ENCODE measurements at regions not wholly inside any gene's neighbourhood (a gene's known extent, or its start where the extent isn't known, plus 50 kb on each side); places are given as distances from the start of the nearest gene placed in this dataset.

DNA sequence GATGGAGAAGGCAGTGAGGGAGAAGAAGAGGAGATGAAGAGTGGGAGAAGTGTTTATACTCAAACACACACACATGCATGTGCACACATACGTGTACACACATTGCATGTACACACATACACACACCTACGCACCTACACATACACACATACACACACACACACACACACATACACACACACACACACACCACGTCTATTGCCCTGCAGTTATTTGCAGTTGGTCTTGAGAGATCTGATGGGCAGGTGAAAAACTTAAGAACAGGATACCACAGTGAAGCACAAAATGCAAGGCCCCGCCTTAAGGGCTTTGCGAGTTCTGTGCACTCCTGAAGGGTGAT is 190.2 kb downstream of the MYCN start:
- no peak for DNase-seq (ENCODE audit: low read depth)

DNA sequence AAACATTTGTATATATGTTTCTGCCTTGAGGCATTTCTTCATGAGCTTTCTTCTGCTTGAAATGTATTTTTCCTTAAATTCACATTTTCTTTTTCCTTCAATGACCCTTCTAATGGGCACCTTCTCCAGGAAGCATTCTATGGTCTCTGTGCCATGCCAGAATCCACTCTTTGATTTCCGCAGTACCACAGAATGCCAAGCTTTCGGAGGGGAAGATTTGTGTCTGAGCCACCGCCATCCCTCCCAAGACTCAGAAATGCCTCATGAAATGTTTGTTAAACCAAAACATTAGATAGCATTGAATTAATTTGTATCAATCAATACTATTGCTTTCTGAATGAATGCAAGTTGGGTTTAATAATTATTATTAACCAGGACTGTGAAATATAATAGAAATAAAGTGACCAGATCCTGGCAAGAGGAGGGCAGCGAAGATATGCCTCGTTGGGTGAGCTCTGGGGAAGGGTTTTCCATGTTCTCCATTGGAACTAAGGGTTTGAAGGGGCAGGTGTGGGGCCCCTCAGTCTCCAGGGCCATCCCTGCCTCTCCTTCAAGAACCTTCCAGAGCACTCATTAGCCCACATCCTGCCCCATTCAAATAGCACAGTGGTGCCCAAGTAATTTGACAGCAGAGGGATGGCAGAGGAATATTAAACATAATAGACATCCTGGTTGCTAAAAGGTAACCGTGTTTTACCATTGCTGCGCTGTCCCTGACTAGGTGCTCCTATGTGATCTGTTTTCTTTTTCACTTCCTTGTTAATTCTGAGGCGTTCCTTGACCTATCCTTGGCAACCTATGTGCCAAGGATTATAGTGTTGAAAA is 189.6 kb downstream of the MYCN start:
- DNase-seq (ENCODE audit: low read depth): no peak

DNA sequence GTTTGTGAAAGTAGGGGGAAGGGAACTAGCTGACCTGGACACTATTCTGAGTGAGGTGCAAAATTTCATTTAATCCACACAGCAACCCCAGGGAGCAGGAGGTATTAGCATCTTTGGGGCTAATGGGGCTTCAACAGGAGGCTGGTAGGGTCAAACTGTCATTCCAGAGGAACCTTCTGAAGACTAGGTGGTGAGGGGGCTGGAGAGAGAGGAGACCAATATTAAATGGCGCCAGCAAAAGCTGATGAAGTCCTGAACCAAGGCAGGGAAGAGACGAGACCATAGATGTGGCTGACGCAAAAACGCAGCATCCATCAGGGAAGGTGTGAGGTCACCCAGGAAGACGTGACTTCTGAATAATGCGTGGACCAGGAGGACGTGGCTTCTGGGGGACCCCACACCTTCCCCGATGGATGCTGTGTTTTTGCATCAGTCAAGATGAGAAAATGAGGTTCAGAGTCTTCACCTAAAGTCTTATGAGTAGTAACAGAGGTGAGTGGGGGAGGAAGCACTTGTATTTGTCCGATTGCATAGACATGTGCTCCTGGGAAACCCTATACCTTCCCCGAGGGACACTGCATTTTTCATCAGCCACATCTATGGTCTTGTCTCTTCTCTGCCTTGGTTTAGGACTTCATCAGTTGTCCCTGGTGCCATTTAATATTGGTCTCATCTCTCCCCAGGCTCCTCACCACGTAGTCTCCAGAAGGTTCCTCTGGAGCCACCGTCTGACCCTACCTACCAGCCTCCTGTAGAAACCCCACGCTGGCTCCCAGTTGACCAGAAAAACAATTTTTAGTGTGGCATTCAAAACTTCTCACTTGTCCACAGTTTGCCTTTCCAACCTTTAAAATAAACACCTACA is 188.6 kb downstream of the MYCN start:
- no peak for DNase-seq (ENCODE audit: low read depth)

DNA sequence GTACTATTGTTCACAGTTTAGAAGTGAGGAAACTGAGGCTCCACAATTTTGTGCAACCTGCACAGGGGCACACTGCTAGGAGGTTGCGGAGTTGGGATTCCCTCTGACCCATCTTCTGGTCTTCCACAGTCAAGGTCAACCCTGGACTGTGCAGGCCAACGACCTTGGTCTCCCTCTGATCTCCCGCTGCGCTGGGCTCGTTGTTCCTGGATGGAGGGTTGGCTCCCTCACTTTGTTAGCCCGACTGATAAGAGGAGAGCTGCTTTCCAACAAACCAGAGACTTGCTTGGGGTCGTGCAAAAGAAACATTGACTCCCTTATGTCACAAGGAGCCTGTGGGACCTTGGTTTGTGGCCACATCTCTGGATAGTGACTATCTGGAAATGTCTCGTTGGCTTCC is 187.6 kb downstream of the MYCN start:
- DNase-seq (ENCODE audit: low read depth): no peak

DNA sequence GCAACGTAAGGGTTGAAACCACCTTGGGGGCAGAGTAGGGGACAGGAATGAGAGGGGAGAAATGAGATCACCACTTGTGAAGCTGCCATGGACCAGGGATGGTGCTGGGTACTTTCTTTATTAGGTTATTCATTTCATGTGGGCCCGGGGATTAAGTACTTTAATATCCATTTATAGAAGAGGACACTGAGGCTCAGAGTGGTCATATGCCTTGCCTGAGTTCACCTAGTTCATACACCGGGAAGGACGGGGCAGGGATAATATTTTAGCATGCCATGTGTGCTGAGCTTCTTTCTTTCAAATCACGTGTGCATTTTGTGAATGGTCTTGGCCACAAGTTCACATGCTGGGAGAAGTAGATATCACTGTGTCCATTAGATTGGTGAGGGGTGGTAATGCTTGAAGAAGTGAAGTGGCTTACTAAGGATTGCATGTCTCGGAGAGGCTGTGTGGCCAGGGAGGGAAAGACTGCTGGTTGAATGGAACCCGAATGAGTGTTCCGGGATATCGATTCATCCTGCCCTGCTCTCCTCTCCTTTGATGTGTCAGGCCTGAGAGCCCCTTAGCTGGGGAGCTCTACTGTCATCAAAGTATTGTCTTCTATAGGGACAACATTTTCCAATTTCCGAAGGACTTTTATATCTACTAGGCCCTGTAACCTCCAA is 187.1 kb downstream of the MYCN start:
- no peak for DNase-seq (ENCODE audit: low read depth)

DNA sequence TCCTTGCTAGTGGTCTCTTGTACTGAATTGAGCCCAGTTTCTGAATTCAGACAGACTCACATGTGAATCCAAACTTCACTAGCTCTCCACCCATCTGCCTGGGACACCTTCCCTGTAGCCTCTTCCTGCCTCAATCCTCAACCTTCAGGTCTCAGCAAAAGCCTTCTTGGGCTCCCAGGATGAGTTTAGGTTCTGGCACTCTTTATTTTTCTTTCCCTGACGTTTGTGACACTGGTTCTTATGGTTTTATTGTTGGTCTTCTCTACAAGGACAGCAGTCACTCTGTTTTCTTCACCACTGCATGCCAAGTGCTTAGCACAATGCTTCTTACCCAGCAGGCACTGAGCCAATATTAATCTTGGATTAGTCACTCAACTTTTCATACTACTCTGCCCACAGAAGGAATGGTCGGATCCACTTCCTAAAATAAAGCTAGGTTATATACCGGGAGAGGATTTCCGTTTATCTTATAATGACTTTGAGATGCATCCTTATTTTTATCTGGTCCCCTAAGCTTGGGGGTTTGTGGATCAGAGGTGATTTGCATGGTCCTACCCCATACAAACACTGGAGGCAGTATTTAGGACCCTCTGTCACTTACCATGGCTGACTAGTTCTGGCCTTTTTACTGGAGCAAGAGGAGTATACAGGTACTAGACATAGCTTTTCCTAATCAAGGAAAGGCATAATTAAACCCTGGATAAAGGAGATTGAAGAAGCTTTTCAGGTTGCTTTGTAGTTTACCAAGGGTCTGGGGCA is 186.3 kb downstream of the MYCN start:
- no peak for DNase-seq (ENCODE audit: low read depth)

DNA sequence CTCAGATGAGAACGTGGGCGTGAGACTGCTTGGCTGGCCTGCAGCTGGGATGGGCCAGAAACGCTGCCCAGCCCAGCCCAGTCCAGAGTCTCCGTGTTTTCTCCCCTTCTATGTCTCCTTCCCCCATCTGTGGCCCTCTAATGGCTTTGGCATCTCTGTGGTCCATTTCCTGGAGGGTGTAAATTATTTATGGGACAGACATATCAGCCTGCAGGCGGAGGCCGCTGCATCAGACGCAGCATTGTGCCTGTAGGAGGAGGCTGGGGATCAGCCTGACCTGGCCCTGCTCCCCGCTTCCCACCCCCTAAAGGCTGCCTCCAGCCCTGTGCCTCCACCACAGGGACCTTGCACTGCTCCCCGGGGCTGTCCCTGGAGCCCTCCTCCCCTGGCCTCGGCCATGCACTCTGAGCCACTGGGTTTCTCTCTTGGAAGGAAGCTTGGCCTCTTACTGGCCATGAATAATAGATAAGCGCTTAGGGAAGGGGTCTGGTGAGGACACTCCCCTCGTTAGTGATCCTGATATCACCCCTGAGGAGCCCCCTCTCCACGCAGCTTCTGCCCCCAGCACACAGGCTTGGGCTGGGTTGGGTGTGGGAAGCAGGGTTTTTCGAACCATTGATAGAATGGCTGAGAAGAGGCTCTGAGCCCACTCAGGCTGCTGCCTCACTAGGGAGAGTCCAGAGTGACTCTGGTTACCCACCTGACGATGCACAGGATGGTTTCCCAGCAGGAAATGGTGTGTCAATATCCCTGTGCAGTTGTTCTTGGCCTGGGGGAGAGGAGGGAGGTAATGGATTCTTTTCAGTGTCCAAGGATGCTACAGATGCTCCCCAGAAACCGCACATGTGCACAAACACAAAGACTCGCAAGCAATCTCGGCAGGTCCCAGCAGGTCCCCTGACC is 185.5 kb downstream of the MYCN start:
- DNase-seq (ENCODE audit: low read depth): no peak

DNA sequence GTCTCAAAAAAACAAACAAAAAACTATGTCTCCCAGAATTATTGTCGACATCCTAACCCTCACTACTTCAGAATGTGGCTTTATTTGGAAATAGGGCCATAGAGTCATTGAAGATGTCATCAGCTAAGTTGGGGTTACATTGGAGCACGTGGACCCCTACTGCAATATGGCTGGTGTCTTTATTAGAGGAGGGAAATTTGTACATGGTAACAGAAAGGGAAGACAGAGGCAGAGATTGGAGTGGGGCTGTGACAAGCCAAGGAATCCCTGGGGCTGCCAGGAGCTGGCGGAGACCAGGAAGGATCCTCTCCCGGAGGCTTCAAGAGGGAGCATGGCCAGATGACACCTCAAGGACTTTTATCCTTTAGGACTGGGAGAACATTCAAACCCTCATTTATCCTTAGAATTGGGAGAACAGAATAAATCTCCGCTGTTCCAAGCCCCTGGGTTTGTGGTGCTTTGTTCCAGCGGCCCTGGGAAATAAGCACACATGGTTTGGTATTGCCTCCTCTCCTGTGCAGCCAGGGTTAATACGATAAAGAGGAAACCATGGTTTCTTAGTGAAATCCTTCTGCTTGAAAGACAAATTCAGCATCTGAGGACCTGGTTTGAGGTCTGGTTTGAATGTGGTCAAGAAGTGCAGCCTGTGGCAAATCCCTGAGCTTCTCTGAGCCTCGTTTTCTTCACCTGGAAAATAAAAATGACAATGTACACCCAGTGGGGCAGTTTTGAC is 184.7 kb downstream of the MYCN start:
- no peak for DNase-seq (ENCODE audit: low read depth)

DNA sequence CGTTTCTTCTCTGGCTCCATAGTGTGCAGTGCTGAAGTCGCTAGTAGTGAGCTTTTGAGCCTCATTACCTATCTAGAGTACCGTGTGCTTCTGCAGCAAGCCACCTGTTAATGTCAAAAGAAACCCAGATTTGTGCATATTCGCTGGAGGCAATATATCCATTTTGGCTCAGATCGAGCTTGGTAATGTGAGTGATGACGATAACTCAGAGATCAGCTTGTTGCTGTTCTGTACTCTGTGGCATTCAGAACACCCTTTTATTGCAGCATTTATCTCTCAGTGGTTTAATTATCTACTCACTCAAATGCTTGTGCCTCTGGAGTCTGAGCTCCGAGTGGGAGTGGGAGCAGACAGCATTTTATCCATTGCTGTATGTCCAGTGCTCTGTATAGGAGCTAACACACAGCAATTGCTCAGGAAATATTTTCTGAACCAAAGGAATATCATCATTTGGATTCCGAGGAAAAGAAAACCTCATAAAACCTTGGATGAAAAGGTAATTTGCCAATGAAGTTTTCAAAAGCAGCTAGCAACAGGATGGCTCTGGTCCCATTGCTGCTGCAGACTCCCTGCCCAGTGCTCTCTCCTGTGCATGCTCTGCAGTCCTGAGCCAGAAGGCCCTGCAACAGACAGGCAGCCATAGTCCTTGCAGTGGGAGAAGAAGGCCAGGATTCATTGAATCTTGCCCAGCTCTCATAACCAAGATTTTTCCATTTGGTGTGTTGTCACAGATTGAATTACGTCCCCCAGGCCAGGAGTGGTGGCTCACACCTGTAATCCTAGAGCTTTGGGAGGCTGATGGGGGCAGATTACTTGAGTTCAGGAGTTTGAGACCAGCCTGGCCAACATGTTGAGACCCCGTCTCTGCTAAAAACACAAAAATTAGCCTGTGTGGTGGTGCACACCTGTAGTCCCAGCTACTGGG is 183.8 kb downstream of the MYCN start:
- no peak for DNase-seq (ENCODE audit: low read depth)

DNA sequence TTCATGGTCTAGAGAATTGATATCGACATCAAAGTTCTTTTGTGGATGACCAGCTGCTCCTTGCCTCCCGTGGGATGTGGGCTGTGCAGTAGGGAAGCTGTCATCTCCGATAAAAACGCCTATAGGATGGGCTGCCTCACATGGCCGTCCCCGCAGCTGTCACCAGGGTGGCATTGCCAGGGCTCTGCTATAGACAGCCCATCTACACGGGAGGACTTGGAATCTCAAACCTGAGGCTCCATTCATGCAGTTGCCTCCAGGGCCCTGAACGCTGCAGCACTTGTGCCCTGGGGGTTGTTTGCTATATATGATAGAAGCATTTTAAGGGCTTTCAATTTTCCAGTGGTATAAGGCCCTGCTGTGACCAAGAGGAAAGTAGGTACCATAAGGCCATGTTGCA is 183.1 kb downstream of the MYCN start:
- no peak for DNase-seq (ENCODE audit: low read depth)

DNA sequence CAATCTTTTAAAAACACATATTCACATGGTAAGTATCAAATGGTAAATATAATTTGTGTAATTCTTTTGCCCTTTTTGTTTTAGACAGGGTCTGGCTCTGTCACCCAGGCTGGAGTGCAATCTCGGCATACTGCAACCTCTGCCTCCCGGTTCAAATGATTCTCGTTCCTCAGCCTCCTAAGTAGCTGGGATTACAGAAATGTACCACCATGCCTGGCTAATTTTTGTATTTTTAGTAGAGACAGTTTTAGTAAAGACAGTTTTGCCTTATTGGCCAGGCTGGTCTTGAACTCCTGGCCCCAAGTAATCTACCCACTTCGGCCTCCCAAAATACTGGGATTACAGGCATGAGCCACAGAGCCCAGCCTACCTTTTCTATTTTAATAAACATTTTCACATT is 182.2 kb downstream of the MYCN start:
- no peak for DNase-seq (ENCODE audit: low read depth)

DNA sequence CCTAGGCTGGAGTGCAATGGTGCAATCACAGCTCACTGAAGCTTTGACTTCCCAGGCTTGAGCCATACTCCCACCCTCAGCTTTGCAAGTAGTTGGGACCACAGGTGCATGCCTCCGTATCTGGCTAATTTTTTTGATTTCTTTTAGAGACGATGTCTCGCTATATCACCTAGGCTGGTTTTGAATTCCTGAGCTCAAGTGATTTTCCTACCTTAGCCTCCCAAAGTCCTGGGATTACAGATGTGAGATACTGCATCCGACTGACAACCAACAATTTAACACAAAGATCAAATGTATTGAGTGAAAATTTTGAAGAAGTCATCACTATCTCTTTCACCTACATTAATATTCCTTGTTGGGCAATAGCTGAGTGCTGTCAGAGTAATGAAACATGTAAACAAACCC is 181.6 kb downstream of the MYCN start:
- DNase-seq (ENCODE audit: low read depth): no peak

DNA sequence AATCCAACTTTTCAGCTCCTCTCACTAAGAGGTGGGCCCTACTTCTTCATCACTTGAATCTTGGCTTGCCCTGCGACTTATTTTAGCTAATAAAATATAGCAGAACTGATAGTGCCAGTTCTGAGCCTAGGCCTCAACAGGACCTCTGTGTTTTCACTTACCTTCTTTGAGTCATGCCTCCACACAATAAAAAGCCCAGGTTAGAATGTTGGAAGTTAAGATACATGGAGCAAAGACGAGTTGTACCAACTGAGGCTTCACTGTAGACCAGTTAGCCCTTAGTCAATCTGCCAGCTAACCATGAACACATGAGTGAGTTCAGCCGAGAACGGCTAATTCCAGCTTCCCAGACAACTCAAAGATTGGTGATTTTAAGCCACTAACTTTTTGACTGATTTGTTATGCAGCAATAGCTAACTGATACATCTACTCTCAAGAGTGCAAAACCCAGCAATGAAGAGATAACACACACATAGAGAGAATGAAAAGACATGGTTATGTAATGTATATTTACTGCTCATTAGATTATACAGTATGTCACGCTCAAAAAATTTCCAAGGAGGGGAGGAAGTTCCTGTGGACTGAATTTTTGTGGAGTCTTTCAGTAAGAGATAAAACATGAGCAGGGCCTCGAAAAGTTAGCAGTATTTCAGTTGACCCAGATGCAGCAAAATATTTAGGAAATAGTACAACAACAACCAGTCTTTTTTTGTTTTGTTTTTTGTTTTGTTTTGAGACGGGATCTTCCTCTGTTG is 181.1 kb downstream of the MYCN start:
- DNase-seq (ENCODE audit: low read depth): no peak

DNA sequence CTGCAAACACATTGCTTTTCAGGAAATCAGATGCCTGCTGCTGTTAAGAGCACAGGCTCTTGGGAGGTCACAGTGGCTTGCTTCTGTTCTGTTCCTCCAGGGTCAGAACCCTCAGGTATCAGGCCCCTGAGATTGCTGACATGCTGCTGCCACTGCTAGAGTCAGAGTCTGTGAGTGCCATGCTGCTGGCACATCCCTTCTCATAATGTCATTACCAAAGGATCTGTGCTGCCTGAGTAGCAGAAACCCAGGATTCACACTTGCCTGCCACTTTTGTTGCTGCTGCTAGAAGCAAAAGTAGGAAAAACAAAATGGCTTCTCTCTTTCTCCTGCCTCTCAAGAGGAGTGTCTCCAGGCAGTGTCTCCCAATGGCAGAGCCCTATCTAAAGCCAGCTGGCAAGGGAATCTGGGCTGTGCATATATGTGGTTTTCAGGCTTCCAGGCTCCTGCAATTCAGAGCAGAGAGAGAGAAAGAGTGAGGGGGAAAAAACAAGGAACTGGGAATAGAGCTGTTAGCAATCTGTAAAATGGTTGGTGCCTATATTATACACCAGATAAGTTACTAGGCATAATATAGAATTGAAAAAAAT is 180.3 kb downstream of the MYCN start:
- DNase-seq (ENCODE audit: low read depth): no peak

DNA sequence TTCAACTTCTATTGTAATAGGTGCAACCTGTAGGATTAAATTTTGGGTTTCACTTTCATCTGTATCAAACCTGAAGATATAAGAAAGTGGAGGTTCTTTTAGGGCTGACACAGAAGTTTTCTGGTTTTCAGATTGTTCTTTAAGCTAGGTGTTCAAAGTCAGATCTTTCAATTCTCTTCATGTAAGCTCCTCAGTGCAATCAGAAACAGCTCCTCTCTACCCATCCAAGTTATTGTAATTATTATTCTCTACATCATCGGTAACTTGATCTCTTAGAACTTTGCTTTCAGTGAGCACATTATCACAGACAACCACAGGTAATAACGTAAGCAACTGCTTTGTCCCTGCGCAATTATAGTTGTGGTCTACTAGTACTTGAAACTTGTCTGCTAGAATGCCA is 179.4 kb downstream of the MYCN start:
- no peak for DNase-seq (ENCODE audit: low read depth)

DNA sequence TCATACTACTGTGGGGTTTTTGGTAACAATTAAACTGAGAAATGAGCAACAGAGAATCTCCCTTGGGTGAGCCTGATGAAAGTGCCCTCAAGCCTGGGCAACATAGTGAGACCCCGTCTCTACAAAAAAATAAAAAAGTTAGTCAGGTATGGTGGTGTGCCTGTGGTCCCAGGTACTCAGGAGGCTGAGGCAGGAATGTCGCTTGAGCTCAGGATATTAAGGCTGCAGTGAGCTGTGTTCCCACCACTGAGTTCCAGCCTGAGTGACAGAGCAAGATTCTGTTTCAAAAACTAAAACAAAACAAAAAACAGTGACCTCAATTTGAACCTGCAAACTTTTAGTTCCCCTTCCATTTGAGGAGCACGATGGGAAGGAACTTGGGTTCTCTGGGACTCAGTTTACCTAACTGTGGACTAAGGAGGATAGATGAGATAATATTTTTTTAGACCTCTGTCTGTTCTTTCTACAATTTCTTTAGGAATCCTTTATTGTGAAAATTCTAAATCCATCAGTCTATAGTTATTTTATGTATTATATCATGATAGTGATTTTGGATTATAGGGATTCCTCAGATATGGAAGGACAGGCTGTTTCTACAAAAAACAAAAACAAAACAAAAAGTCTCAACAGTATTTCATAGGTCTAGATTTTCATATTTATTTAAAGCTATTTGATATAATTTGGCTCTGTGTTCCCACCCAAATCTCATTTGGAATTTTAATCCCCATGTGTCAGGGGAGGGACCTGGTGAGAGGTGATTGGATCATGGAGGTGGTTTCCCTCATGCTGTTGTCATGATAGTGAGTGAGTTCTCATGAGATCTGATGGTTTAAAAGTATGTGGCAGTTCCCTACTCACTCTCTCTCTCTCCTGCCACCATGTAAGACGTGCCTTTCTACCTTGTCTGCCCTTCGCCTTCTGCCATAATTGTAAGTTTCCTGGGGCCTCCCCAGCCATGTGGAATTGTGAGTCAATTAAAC is 178.6 kb downstream of the MYCN start:
- no peak for DNase-seq (ENCODE audit: low read depth)
